ENCODE measurements at regions not wholly inside any gene's neighbourhood (a gene's known extent, or its start where the extent isn't known, plus 50 kb on each side); places are given as distances from the start of the nearest gene placed in this dataset.

DNA sequence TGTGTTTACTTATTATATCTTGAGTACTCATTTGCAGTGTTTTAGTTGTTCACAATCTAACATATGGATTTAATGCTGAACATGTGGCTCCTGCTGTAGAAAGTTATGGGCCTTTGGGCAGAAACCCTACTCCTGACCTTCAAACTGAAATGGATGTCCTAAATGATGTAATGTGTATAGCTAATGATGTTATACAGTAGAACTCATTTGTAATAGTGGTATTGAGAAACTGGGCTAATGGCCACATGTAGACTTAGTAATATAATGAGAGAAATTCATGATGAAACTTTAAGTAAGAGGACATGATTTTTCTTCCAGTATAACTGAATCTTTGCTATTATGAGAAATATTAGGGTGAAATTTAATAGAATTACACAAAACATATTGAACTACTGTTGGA is 121.3 kb upstream of the PTPRK start:
- in situ Hi-C loops (cut with MboI; ENCODE audit: low sequenced_read_pairs) (no loop called here), intact Hi-C loops (cut with micrococcal nuclease) (no loop called here), dilution Hi-C loops (cut with HindIII; ENCODE audit: low sequenced_read_pairs, unreplicated experiment) (no loop called here)
- POLR2A ChIA-PET (ENCODE audit: unreplicated experiment) = interaction anchor here (0.5 kb wide), 1 partner anchor 306 kb away, joined by 8 read pairs; no protein-coding TSS in a partner anchor
- Histone ChIP-seq H3K36me3 (ENCODE audit: control insufficient read depth, insufficient read depth, low read length) (no peaks in the 10 kb centered on the region), H4K5ac (ENCODE audit: low read depth, low read length) (no peak overlapping the region), H3K79me1 (ENCODE audit: low read depth in 1 of 2, low read length in 2 of 2) (no peaks in the 10 kb centered on the region), H4K8ac (ENCODE audit: low read depth in 2 of 2, low read length in 2 of 2) (no peak overlapping the region), H2BK15ac (ENCODE audit: low read depth, low read length) (no peak overlapping the region), H3K4me1 (ENCODE audit: control insufficient read depth, insufficient read depth, low read length) (no peaks in the 10 kb centered on the region), H3K14ac (replicated peaks; ENCODE audit: low read depth, low read length) (no peak overlapping the region), H4K20me1 (ENCODE audit: insufficient read depth, low read length) (no peaks in the 10 kb centered on the region), H3K9ac (ENCODE audit: low read depth, low read length) (no peak overlapping the region), H3K4me2 (ENCODE audit: low read depth, low read length) (no peak overlapping the region), H2BK120ac (ENCODE audit: low read depth, low read length) (no peak overlapping the region), H2AFZ (replicated peaks; ENCODE audit: low read length, poor library complexity) (no peak overlapping the region), H3K4ac (ENCODE audit: low read depth, low read length) (no peak overlapping the region), H3K4me3 (ENCODE audit: insufficient read depth, low read depth, low read length) (no peak overlapping the region), H2AK5ac (ENCODE audit: low read depth, low read length) (no peak overlapping the region), H3K9me3 (ENCODE audit: control insufficient read depth, insufficient read depth, low read length) (no peaks in the 10 kb centered on the region), H3K9me1 (ENCODE audit: insufficient read depth, low read length) (no peaks in the 10 kb centered on the region), H3K27me3 (ENCODE audit: control insufficient read depth, insufficient read depth, low read length) (no peaks in the 10 kb centered on the region), H3K23ac (ENCODE audit: low read depth, low read length) (no peak overlapping the region), H2AK9ac (replicated peaks; ENCODE audit: low read depth, low read length, poor library complexity) (no peak overlapping the region), H3K18ac (ENCODE audit: low read depth, low read length) (no peak overlapping the region), H4K91ac (ENCODE audit: insufficient read depth, low read depth, low read length) (no peak overlapping the region), H3K56ac (ENCODE audit: extremely low read depth, insufficient read depth, low read length) (no peak overlapping the region), H2BK5ac (ENCODE audit: low read depth, low read length, poor library complexity, severe bottlenecking) (no peak overlapping the region), H2BK20ac (ENCODE audit: low read depth, low read length) (no peak overlapping the region), H3K27ac (ENCODE audit: insufficient read depth, low read length) (no peak overlapping the region)
- CTCF ChIA-PET = no interaction called here
- ATAC-seq (ENCODE audit: low read depth) (no peak), DNase-seq (peak; percentile 64)
- TF ChIP-seq USF2 (IDR thresholded peaks at IDR 0.05; ENCODE audit: low read depth, low read length) = no peak
- TF ChIP-seq POLR2A (IDR thresholded peaks at IDR 0.05; ENCODE audit: low read depth, low read length) = no peak
- TF ChIP-seq RAD21 (IDR thresholded peaks at IDR 0.05; ENCODE audit: low read length) = no peak
- TF ChIP-seq CEBPB (IDR thresholded peaks at IDR 0.05; ENCODE audit: low read depth, low read length) = no peak
- TF ChIP-seq, protein P1, sequence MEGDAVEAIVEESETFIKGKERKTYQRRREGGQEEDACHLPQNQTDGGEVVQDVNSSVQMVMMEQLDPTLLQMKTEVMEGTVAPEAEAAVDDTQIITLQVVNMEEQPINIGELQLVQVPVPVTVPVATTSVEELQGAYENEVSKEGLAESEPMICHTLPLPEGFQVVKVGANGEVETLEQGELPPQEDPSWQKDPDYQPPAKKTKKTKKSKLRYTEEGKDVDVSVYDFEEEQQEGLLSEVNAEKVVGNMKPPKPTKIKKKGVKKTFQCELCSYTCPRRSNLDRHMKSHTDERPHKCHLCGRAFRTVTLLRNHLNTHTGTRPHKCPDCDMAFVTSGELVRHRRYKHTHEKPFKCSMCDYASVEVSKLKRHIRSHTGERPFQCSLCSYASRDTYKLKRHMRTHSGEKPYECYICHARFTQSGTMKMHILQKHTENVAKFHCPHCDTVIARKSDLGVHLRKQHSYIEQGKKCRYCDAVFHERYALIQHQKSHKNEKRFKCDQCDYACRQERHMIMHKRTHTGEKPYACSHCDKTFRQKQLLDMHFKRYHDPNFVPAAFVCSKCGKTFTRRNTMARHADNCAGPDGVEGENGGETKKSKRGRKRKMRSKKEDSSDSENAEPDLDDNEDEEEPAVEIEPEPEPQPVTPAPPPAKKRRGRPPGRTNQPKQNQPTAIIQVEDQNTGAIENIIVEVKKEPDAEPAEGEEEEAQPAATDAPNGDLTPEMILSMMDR (conservative IDR thresholded peaks at IDR 0.05; ENCODE audit: low read depth, low read length) = no peak
- no TSS peak for BruUV-seq (replicated peaks)
